ENCODE measurements at regions not wholly inside any gene's neighbourhood (a gene's known extent, or its start where the extent isn't known, plus 50 kb on each side); places are given as distances from the start of the nearest gene placed in this dataset.

DNA sequence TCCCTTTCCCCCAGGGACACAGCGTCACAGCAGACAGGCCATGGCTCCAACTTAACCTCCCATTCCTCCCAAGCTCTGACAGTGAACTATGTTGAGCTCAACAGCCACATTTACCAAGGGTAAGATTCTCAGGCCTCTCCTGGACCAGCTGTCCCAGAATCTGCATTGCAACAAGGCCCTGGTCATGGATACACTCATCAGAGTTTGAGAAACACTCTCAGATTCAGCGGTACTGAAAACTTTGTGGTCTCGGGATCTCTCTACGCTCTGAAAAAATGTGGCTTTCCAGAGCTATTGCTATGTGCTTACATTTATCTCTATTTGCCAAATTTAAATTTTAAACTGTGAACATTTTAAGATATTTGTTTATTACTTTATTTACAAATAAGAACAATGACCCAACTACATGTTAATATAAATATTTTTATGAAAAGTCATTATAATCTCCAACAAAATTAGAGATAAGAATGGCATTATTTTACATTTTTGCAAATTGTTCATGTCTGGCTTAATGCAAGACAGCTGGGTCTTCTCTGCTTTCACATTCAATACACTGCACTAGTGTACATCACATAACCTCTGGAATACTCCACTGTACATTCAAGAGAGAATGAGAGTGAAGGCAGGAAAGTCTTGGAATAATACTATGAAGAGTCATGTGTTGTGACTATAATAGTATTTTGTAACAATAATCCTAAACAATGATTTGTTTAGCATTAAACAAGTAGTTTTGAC, 190.9 kb upstream of the PITRM1 start:
- DNase-seq (ENCODE audit: low spot score): no peak
- H3K4me2 ChIP-seq: no peak overlapping the region
- no peak for TF ChIP-seq EZH2phosphoT487 (IDR thresholded peaks at IDR 0.05)
- TF ChIP-seq, protein P1, sequence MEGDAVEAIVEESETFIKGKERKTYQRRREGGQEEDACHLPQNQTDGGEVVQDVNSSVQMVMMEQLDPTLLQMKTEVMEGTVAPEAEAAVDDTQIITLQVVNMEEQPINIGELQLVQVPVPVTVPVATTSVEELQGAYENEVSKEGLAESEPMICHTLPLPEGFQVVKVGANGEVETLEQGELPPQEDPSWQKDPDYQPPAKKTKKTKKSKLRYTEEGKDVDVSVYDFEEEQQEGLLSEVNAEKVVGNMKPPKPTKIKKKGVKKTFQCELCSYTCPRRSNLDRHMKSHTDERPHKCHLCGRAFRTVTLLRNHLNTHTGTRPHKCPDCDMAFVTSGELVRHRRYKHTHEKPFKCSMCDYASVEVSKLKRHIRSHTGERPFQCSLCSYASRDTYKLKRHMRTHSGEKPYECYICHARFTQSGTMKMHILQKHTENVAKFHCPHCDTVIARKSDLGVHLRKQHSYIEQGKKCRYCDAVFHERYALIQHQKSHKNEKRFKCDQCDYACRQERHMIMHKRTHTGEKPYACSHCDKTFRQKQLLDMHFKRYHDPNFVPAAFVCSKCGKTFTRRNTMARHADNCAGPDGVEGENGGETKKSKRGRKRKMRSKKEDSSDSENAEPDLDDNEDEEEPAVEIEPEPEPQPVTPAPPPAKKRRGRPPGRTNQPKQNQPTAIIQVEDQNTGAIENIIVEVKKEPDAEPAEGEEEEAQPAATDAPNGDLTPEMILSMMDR (IDR thresholded peaks at IDR 0.05): no peak
- TF ChIP-seq EZH2 (IDR thresholded peaks at IDR 0.05): no peak
- H3K4me3 Mint-ChIP-seq: no peak overlapping the region
- H3K79me2 ChIP-seq (ENCODE audit: low read depth): no peaks in the 10 kb centered on the region
- H3K4me1 Mint-ChIP-seq: no peaks in the 10 kb centered on the region
- no peak overlapping the region for H3K9ac ChIP-seq
- peaks cover 27% of the 10 kb centered on the region for H3K9me3 Mint-ChIP-seq
- no peak overlapping the region for H3K27ac ChIP-seq
- peaks cover 2% of the 10 kb centered on the region for H3K9me3 ChIP-seq (ENCODE audit: low read depth)
- no peak overlapping the region for H3K27ac Mint-ChIP-seq
- no peaks in the 10 kb centered on the region for H3K27me3 ChIP-seq
- no peaks in the 10 kb centered on the region for H3F3A ChIP-seq (ENCODE audit: low read depth)
- no peaks in the 10 kb centered on the region for H3K4me1 ChIP-seq
- H4K20me1 ChIP-seq (ENCODE audit: low read depth): no peaks in the 10 kb centered on the region
- no peak overlapping the region for H2AFZ ChIP-seq (replicated peaks)
- H3K27me3 Mint-ChIP-seq (ENCODE audit: insufficient read depth, low read depth): peaks cover 2% of the 10 kb centered on the region
- H3K4me3 ChIP-seq: no peak overlapping the region
- no peaks in the 10 kb centered on the region for H3K36me3 Mint-ChIP-seq
- H3K36me3 ChIP-seq: no peaks in the 10 kb centered on the region

DNA sequence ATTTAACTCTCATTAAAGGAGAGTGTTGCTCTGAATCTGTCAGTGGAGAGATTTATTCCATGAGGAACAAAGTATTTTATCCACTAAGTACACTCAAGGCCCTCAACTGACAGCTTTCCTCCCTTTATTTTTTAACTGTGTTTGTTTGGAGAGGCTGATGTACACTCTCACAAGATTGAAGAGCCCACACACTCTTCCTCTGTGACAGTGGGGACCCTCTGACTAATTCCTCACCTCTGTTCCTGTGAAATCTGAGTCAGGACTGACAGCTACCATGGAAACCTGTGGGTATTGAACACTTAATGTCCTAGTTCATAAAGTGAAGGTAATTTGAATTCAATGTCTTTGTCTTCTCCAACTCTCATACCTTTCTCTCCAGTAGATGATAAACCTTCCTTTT, 189.8 kb upstream of the PITRM1 start:
- peaks cover 2% of the 10 kb centered on the region for H3K27me3 Mint-ChIP-seq (ENCODE audit: insufficient read depth, low read depth)
- Histone ChIP-seq H4K20me1 (ENCODE audit: low read depth) (no peaks in the 10 kb centered on the region), H3K9ac (no peak overlapping the region), H3K4me3 (no peak overlapping the region), H2AFZ (replicated peaks) (no peak overlapping the region), H3K27me3 (no peaks in the 10 kb centered on the region), H3K4me2 (no peak overlapping the region), H3K79me2 (ENCODE audit: low read depth) (no peaks in the 10 kb centered on the region), H3K36me3 (no peaks in the 10 kb centered on the region), H3K27ac (no peak overlapping the region), H3F3A (ENCODE audit: low read depth) (no peaks in the 10 kb centered on the region), H3K4me1 (no peaks in the 10 kb centered on the region), H3K9me3 (ENCODE audit: low read depth) (peaks cover 2% of the 10 kb centered on the region)
- TF ChIP-seq EZH2phosphoT487 (IDR thresholded peaks at IDR 0.05) (no peak), EZH2 (IDR thresholded peaks at IDR 0.05) (no peak)
- TF ChIP-seq, protein P1 (IDR thresholded peaks at IDR 0.05): no peak
- peaks cover 27% of the 10 kb centered on the region for H3K9me3 Mint-ChIP-seq
- no peak overlapping the region for H3K4me3 Mint-ChIP-seq
- no peaks in the 10 kb centered on the region for H3K36me3 Mint-ChIP-seq
- H3K4me1 Mint-ChIP-seq: no peaks in the 10 kb centered on the region
- no peak overlapping the region for H3K27ac Mint-ChIP-seq
- DNase-seq (ENCODE audit: low spot score): no peak

DNA sequence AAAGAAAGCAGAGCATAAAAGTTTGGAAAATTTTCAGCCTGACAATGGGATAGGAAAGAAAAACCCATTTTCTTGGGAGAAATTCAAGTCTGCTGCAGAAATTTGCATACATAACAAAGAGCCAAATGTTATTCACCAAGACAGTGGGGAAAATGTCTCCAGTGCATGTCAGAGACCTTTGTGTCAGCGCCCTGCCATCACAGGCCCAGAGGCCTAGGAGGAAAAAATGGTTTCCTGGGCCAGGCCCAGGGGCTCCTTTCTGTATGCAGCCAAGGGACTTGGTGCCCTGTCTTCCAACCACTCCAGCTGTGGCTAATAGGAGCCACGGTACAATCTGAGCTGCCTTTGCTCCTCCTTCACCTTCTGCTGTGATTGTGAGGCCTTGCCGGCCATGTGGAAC, 189.1 kb upstream of the PITRM1 start:
- no peaks in the 10 kb centered on the region for H3K36me3 ChIP-seq
- no peak overlapping the region for H3K4me3 Mint-ChIP-seq

More for the DNA sequence above, 189.1 kb upstream of the PITRM1 start:
- H3K4me1 Mint-ChIP-seq: no peaks in the 10 kb centered on the region
- Histone ChIP-seq H3K4me1 (no peaks in the 10 kb centered on the region), H3K4me2 (no peak overlapping the region), H3K27me3 (no peaks in the 10 kb centered on the region), H3K9me3 (ENCODE audit: low read depth) (peaks cover 2% of the 10 kb centered on the region), H3K9ac (no peak overlapping the region), H4K20me1 (ENCODE audit: low read depth) (no peaks in the 10 kb centered on the region), H3K79me2 (ENCODE audit: low read depth) (no peaks in the 10 kb centered on the region), H3F3A (ENCODE audit: low read depth) (no peaks in the 10 kb centered on the region), H3K4me3 (no peak overlapping the region), H3K27ac (no peak overlapping the region), H2AFZ (replicated peaks) (no peak overlapping the region)
- H3K9me3 Mint-ChIP-seq: peaks cover 27% of the 10 kb centered on the region
- TF ChIP-seq EZH2 (IDR thresholded peaks at IDR 0.05) (no peak), EZH2phosphoT487 (IDR thresholded peaks at IDR 0.05) (no peak)
- TF ChIP-seq, protein P1 (IDR thresholded peaks at IDR 0.05): no peak
- no peak for DNase-seq (ENCODE audit: low spot score)
- H3K27ac Mint-ChIP-seq: no peak overlapping the region
- peaks cover 2% of the 10 kb centered on the region for H3K27me3 Mint-ChIP-seq (ENCODE audit: insufficient read depth, low read depth)
- H3K36me3 Mint-ChIP-seq: no peaks in the 10 kb centered on the region

Measured in neural progenitor cell (in vitro differentiated cells).